GM18858 (cell line): ENCODE measurements at regions not wholly inside any gene's neighbourhood (a gene's known extent, or its start where the extent isn't known, plus 50 kb on each side); places are given as distances from the start of the nearest gene placed in this dataset.

ENCODE experiments used
- ATAC-seq: cut with Tn5 transposase; IDR thresholded peaks from one replicate; pipeline ENCODE4 v1.9.1; 2021; ENCODE audit not compliant: unreplicated experiment

DNA sequence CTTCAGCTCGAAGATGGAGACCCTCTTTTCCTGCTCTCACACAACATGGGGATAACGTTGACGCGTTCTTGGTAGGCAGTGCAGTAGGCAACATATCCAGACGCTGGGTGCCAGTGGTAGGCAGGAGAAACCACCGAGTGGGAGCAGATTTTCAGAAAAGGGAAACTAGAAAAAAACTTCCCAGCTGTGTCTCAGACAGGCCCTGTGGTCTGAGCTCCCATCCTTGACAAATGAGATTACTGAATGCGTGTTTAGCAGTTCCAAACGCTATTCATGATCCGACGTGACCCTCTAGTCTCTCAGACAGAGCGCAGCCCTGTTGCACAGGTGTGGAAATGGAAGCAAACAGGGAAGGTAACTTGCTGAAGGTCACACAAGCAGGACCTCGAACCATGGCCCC is 83.9 kb upstream of the DUSP22 start:
- ATAC-seq = no peak

DNA sequence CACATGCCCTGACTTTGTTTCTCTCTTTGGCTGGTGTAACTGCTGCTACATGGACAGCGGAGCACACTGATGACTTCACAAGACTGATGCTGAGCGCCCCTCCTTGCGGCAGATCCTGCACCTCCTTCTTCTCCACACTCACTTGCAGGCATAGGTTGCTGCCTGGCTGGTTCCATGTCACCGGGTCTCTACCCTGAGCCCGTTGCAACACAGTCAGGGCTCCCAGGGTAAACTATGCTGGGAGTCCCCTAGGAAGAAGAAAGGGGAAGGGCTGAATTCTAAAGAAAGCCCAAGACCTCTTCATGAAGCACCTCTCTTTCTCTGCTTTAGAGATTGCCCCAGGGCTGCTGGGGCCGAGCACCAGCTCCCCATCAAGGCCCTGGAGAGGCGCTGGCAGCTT is 83.3 kb upstream of the DUSP22 start:
- ATAC-seq = no peak

DNA sequence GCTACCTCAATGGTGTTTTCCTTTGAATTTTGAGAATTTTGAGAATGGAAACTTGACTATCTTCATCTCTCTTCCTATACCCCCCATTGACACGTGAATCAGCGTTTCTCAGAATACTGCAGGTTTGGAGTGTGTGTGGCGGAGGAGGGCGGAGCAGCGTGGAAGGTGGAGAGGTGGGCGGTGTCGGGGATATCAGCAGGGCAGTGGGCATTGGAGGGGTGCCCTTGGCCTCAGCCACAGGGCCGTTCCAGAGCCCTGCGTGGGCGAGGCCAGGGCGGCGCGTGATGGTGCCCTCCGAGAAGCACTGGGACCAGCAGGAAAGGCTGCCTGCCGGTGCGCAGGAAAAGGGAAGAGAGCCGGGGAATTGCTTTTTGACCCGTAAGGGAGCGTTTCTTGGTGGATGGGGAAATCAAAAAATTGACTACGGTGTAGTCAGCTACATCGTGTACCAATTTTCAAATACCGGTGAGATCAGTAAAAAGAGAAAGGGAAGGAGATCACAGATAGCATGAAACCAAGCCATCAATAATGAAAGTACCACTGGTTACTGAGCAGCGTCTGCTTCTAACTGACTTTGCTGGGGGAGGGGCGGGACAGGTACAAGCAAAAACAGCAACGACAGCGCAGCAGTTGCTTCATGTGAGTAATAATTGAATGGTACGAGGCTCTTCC is 82.7 kb upstream of the DUSP22 start:
- peak; percentile 71 for ATAC-seq

DNA sequence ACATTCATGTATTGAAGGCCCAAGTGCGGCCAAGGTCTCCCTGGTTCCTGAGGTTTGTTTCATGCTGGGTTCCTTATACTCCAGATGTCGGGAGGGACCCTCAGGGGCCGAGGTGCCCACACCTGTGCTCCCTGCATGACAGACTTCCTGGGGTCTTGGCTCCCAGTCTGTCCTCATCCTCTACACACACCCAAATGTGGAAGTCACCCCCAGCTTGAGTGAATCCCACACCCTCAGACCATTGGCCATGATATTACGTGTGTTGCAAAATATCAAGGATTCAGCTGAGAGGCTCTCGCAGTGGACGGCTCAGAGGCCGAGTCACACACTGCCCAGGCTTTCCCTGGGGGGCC is 82.2 kb upstream of the DUSP22 start:
- ATAC-seq = no peak

DNA sequence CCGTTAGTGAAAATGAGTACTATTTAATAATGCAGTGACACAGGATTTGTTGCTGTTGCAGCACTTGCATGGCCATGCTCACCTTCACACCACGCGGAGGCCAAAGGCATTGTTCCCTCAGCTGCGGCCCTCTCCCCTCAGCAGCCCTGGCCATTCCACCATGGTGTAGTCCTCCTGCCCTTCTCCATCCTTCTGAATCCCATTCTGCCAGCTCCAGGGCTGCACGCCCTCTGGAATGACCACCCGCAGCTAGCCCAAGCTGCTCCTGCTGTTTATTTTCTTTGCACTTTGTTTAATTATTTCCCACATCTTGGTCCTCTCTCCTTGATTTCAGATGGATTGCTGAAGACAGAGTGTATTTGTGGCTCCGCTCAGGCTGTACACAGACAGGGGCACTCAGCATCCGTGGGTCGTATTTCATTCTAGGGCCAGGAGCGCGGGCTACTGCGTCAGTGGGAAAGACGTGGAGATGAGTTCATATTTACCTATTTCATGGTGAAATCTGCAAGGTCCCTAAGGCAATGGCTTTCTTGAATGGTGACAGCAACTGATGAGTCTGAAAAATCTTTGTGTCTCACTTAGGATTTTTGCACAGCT is 81.4 kb upstream of the DUSP22 start:
- ATAC-seq = no peak

DNA sequence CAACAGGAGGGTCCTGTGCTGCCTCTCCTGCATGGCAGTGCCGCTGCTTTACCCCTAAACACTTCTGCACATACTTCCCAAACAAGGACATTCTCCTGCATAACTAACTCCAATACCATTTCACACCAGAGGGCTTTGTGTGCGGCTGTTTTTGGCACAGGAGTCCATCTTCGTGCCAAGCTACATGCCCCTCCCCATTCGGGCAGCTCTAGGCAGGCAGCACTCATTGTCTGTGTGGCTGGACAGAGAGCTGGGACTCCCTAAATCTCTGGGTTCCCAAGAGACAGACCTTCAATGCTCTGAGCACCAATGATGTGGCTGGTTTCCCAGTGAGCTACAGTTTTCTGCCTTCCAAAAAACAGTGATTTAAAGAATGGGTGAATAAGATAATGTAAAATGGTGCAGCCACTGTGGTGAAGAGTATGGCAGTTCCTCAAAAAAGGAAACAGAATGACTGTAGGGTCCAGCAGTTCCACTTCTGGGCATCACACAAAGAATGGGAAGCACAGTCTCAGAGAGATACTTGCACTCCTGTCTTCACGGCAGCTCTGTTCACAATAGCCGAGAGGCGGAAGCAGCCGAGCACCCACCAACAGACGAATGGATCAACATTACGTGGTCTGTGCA is 80.3 kb upstream of the DUSP22 start:
- ATAC-seq = no peak

DNA sequence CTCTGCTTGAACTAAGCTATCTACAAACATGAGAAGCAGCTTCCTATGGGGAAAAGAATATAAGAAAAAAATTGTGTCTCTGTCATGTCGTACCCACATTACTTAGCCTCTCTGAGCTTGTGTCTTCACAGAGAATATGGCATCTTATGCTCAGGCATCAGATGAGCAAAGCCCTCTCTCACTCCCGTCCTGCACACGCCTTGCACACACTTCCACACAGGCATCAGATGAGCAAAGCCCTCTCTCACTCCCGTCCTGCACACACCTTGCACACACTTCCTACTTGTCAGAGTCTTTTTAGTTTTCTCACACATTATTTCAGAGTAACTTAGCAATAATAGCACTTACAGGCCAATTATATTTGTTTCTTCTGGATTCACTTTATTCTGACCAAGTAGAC is 79.0 kb upstream of the DUSP22 start:
- no peak for ATAC-seq

DNA sequence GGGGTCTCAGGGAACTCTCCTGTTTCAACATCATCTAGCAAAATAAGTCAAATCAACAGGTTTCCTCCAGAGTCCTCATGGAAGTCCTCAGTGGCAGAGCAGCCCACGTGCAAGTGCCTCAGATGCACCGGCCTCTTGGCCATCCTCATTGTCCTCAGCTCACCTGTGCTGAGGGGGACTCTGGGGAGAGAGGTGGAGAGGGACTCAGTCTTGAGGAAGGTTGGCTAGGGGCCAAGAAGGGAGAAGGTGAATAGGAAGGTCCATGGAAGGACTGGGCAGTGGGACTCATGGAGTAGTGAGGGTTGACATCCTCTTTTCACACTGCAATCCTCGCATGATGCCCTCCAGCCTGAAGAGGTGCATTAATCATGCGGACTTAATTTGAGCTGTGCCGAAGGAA is 77.9 kb upstream of the DUSP22 start:
- no peak for ATAC-seq

DNA sequence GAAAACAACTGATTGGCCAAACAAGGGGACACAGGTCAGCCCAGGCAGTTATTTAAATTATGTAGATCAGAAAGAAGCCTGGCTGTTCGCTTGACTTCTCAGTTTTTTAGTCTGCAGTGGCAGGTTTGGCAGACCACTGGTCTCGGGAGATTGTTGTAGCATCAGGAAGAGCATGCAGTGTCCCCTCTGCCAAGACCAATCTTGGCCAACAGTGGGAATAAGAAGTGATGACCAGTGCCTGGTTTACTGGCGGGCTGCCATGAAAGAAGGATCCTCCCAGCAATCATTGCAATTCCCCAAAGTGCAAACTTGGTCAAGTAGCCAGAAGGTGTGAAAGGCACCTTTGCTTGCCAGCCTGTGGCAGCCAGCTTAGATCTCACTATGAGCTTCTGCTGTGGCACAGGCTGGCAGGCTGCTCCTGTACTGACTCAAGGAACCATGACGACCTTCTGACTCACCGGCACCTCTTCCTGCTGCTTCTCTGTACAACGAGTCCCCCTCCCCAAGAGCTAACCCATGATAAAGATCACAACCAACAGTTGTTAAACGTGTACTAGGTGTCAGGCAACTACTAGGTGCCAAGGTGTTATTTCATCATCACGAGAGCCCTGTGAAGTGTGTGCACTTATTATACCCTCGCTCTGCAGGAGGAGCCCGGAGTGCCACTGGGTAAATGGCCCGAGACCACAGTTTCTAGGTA is 76.8 kb upstream of the DUSP22 start:
- ATAC-seq = no peak

DNA sequence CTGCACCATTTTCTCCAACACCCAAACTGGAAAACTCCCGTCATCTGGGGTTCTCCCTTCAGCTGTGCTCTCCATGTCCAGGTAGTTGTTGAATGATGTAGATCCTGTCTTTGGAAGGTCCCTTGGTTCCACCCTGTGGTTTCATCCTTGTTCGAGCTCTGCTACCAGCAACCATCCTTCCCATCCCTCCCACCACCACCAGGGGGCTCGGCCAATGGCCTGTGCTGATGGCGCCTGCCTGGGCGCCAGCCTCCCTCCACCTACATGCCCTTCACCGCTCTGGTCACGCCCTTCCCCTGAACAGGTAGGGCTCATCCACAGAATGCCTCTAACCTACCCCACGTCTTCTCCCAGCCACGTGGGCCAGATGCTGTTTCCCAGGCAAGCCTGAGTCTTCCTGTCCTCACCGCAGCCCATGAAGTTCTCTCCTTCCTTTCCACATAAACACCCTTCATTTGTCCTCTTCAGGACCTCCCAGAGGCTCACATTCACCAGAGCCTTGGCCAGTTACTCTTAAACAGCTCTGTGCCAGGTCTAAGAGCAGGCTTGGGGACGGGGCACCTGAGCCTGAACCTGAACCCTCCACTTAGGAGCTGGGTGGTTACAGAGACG is 75.1 kb upstream of the DUSP22 start:
- ATAC-seq = no peak

DNA sequence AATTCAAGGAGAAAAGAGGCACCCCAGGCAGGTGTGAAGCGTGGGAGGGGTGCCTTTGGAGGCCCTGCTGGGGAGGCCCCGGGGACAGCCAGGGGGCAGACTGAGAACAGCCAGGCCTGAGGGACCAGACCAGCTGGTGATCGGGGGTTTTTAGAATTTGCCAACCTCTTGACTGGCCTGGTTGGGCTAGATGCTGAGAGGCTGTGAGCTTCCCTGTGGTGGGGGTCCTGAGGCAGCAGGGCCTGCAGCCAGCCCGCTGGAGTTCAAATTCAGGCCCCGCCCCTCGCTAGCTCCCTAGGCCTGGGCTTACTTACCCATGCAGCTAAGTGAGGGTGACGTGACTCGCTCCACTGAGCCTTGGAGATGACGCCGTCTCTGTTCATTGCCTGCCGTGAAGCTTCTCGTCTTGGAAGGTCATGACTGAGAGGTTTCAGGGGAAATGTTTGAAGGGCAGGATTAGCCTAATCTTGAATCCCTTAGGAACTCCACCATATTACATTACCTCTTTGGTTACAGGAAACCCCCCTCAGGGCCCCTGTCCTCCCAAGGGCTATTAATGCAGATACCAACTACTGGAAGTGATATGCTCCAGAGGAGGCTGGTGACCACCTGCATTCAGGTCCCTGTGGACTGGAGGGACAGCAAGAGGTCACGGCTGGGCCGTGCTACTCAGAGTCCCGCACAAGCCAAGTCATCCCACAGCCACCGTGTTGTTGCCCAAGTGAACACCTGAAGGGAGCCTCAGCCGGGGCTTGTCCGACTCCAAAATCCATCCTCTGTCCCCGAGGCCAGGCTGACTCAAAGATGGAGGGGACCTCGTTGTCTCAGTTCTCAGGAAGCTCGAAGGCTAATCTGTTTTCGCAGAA is 73.9 kb upstream of the DUSP22 start:
- no peak for ATAC-seq

DNA sequence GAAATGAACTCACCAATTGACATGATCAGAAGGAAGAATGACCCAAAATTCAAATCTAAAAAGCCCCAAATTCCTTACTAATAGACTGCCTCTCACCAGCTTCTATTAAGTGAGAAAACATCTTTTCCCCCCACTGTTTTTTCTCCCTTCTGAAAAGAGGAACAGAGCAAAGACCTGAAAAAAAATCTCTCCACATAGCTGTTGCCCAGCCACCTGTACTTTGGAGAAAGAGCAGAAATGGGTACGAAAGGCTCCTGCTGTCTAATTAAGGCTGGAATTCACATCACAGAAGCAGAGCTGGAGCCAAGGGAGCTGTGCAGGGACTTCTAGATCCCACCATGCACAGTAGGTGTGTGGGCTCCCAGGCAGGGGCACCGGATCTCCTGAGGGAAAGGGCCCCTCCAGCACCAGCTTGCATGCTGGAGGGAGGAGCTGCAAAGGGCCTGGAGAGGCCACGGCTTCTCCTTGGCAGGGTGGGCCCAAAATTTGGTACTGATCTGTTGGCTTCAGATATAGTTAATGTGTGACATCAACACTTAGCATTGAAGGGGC is 73.2 kb upstream of the DUSP22 start:
- no peak for ATAC-seq

DNA sequence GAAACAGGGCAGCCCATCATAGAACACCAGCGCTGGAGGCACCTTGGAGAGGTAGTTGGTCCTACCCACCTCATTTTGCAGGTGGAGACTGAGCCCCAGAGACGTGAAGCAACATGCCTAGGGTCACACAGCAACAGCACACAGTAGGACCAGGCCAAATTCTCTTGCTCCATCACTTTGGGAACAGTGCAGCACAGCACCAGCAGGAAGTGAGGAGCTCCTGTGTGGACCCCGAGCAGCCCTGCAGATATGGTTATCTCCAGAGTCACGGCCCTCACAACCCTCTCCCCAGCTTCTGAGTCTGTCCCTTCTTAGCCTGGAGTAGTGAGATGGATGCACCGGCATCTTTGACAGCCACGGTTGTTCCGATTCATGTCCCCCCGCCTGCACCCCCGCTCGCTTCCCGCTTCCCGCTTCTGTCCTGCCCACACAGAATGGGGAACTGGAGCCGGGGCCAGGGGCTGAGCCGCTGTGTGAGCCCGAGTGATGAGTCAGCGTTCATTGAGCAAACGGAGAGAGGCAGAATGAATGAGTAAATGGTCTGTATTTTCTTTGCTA is 72.6 kb upstream of the DUSP22 start:
- no peak for ATAC-seq

DNA sequence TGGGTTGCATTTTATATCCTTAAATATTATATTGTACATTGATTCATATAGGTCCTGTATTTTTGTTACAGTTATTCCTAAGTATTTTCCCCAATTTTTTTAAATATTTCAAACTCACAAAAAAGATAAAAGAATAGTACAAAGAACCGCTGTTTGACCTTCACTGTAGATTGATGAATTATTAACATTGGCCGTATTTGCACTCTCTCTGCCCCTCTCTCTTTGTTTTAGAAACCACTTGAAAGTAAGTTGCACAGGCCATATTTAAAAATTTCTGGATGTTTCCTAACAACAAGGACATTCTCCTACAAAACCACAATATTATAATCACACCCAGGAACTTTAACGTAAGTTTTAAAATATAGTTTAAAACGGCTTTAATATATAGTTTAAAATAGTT is 72.0 kb upstream of the DUSP22 start:
- no peak for ATAC-seq

DNA sequence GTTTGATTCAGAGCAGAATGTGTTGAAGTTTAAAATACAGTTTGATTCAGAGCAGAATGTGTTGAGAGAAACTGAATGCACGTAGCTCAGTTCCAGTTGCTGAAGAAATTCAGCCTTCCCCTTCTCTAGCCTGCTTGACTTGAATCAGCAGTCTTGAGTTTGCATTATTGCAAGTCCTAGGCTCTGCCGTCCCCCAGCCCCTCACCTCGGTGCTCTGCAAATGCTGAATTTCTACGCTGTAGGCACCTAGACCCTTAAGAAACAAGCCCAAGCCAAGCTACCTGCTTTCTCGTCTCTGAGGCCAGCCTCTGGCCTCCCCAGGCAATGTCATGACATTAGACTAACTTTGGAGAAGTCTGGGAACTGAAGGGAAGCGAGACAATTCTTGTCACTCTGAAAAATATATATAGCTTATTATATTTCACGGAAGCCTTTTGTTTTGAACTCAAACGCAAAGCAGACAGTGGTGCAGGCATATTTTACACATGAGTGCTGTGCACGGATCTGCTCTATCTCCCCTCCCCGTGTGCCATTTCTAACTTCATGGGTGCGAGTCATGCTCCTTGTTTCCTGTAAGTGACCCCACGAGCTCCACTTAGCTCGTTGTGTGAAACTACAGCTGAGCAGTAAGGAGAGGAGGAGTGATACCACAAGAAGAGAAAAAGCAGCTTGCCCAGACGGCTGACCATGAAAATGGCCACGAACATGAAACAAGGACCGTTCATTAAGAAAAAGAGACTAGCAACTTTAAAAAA is 71.4 kb upstream of the DUSP22 start:
- no peak for ATAC-seq

DNA sequence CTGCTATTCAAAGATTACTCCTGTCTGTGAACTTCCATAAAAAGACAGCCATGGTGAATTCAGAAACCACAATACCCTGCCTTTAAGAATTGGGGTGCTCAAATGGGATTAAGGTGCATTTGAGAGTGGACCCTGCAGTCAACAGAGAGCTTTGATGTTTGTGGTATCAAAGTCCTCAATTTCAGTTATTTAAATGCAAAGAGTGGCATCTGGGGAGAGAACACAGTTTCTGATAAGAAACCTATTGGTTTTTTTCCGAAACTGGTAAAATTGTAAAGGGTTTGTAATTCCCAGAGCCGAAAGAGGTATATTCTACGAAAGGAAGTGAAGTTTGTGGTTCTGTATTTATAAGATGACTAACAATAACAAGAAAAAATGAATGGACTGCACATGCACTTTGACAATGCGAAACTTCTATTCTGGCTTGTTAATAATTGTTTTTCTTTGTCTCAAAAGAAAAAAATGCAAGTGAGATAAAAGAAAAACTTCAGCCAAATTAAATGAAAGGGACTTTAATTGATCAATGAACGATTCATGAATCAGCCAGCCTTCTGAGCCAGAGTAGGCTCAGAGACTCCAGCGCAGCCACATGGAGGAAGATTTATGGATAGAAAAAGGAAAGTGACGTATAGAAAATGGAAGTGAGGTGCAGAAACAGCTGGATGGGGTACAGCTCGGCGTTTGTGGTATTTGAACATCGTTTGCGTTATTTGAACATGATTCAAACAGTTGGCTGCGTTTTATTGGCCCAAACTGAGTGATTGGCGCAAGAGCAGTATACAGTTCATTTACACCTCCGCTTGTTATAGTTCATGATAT is 70.5 kb upstream of the DUSP22 start:
- ATAC-seq = no peak

DNA sequence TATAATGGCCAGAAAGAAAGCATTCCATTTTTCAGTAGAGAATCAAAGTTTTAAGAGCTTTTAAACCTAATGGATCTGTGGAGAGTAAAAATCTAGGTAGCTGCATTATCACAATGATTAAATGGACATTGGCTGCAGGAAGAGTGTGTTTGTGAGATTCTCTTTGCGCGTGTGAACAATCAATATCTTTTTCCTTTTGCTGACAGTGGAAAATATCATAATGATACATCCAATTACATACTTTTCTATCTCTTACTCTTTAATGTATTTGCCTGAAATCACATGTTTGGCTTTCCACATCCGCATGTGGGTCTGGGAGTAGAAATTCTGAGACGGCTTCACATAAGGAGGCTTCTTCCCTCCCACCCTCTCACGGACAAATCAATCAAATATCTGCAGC is 69.8 kb upstream of the DUSP22 start:
- no peak for ATAC-seq

DNA sequence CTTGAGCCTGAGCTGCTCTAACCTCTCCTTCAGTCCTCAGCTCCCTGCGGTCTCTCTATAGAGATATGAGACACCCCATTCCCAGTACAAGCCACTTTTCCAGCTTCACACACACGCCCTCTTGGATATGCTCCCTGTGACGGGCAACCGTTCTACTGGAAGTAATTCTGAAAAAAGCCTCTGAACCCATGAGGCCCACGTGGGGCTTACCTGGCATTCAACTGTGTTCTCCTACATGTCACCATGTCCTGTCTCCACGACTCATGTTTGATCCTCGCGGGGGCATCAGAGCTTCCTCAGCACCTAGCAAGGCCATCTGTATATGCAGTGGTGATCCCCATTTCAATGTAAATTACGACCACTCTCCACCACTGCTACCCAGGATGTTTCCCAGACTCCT is 69.2 kb upstream of the DUSP22 start:
- no peak for ATAC-seq

DNA sequence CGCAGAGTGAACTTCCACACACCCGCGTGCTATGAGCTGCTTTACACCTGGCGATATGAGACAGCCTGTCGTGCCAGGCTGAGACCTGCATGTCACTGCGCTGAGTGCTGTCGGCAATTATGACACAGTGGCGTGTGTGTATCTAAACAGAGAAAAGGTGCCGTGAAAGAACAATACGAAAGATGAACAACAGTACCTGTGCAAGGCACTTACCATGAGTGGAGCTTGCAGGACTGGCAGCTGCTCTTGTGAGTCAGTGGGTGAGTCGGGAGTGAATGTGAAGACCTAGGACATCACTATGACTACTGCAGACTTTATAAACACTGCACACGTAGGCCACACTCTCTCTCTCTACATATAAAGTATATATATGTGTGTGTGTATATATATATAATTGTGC is 68.5 kb upstream of the DUSP22 start:
- ATAC-seq = no peak
